Upper lobe of left lung (tissue), 6 donors: ENCODE measurements at regions not wholly inside any gene's neighbourhood (a gene's known extent, or its start where the extent isn't known, plus 50 kb on each side); places are given as distances from the start of the nearest gene placed in this dataset.
A peak's percentile ranks its signal among the peaks of the same experiment; 100 is the strongest.

Experiments
- ATAC-seq, 2 donors: fragments of 200-7000 bp; cut with Tn5 transposase; one replicate each; pipeline ENCODE4 v1.9.1; 2022; ENCODE audit warnings: mild to moderate bottlenecking in 2 of 2, moderate library complexity in 2 of 2; ENCODE audit not compliant: low FRiP score in 2 of 2
- DNase-seq, 2 donors: peaks; one replicate each; pipeline ENCODE4 v3.0.0-alpha.2; 2019 to 2020
- H3K27ac ChIP-seq, 4 donors: fragments of 200-600 bp; sonication (generic); one replicate each; pipeline ENCODE4 v1.5.1; 2016 to 2019
- H3K27me3 ChIP-seq, 4 donors: fragments of 200-600 bp; sonication (generic); one replicate each; pipeline ENCODE4 v1.5.1; 2017 to 2019
- H3K36me3 ChIP-seq, 4 donors: fragments of 200-600 bp; sonication (generic); one replicate each; pipeline ENCODE4 v1.5.1; 2016 to 2019
- H3K4me1 ChIP-seq, 4 donors: fragments of 200-600 bp; sonication (generic); one replicate each; pipeline ENCODE4 v1.5.1; 2018 to 2019
- H3K4me3 ChIP-seq, 4 donors: fragments of 200-600 bp; sonication (generic); one replicate each; pipeline ENCODE4 v1.5.1; 2017 to 2019; ENCODE audit warnings: mild to moderate bottlenecking in 2 of 4, moderate library complexity in 1 of 4
- H3K9me3 ChIP-seq, 4 donors: fragments of 200-600 bp; sonication (generic); one replicate each; pipeline ENCODE4 v1.5.1; 2018 to 2019
- CTCF ChIP-seq, 6 experiments: fragments of 450-650 bp in 4 of 6; fragments of 200-600 bp in 2 of 6; sonication (generic) in 2 of 6; IDR thresholded peaks; one replicate each; pipeline ENCODE4 v1.5.1; 2016 to 2019; ENCODE audit warnings: antibody characterized with exemption in 6 of 6
- EP300 ChIP-seq, 4 donors: sonication (generic); formaldehyde crosslinking; IDR thresholded peaks; one replicate each; pipeline ENCODE4 v1.5.1; 2017; ENCODE audit warnings: antibody characterized with exemption in 4 of 4, control low read depth in 2 of 4
- POLR2A ChIP-seq, 4 donors: fragments of 450-650 bp; IDR thresholded peaks; one replicate each; pipeline ENCODE4 v1.5.1; 2016 to 2017; ENCODE audit warnings: antibody characterized with exemption in 4 of 4, mild to moderate bottlenecking in 2 of 4
- POLR2AphosphoS5 ChIP-seq, 2 donors: sonication (generic); formaldehyde crosslinking; IDR thresholded peaks; one replicate each; pipeline ENCODE4 v1.5.1; 2017; ENCODE audit warnings: antibody characterized with exemption in 2 of 2
- WGBS, 2 donors: methylation state at CpG; one replicate each; pipeline ENCODE4 v1.1.5; 2017 to 2018; 5-methylcytosine and 5-hydroxymethylcytosine counted together
- donor health status: DM: no; HTN: no; CAD: no; lungs with moderate emphysema.
- donor health status: DM: no; HTN: yes; CAD: no; lungs with severe emphysema.

GRCh38 chr12:58481811-58482210, 438.5 kb downstream of the LRIG3 start:
- no peaks in the 10 kb centered on the region for H3K4me1 ChIP-seq
- 48 to 58% methylated on average over 3 of the region's 3 CpGs for WGBS, 2 donors
- ATAC-seq (no peak), DNase-seq (no peak)
- H3K9me3 ChIP-seq: no peaks in the 10 kb centered on the region
- H3K27me3 ChIP-seq: no peaks in the 10 kb centered on the region
- H3K36me3 ChIP-seq: no peaks in the 10 kb centered on the region
- TF ChIP-seq CTCF (IDR thresholded peaks at IDR 0.05) (no peak), EP300 (IDR thresholded peaks at IDR 0.05) (no peak)
- no peak overlapping the region for H3K4me3 ChIP-seq
- no peak overlapping the region for H3K27ac ChIP-seq

- 5 to 35% methylated on average over 1 of the region's 1 CpG for WGBS, 2 donors
- no peak for ATAC-seq
- H3K9me3 ChIP-seq: no peaks in the 10 kb centered on the region
- no peak for TF ChIP-seq POLR2A (IDR thresholded peaks at IDR 0.05)
- TF ChIP-seq EP300 (IDR thresholded peaks at IDR 0.05): no peak
- no peak for DNase-seq
- H3K4me3 ChIP-seq: no peak overlapping the region
- H3K4me1 ChIP-seq: no peaks in the 10 kb centered on the region
- H3K27ac ChIP-seq: no peak overlapping the region
- no peaks in the 10 kb centered on the region for H3K36me3 ChIP-seq
- no peaks in the 10 kb centered on the region for H3K27me3 ChIP-seq
Observed at GRCh38 chr12:58487255-58487654, 433.0 kb downstream of the LRIG3 start.

GRCh38 chr12:58487678-58488161, 432.6 kb downstream of the LRIG3 start:
- no peak for DNase-seq
- H3K27ac ChIP-seq: no peak overlapping the region
- ATAC-seq: peak in 1 of 2 donors; percentile 75
- WGBS, 2 donors: 83 to 86% methylated on average over 1 of the region's 1 CpG
- H3K36me3 ChIP-seq: no peaks in the 10 kb centered on the region
- TF ChIP-seq POLR2AphosphoS5 (IDR thresholded peaks at IDR 0.05) (no peak), EP300 (IDR thresholded peaks at IDR 0.05) (no peak), POLR2A (IDR thresholded peaks at IDR 0.05) (no peak), CTCF (IDR thresholded peaks at IDR 0.05) (no peak)
- H3K4me1 ChIP-seq: no peaks in the 10 kb centered on the region
- H3K9me3 ChIP-seq: no peaks in the 10 kb centered on the region
- H3K27me3 ChIP-seq: no peaks in the 10 kb centered on the region
- H3K4me3 ChIP-seq: no peak overlapping the region

- no peak overlapping the region for H3K27ac ChIP-seq
- ATAC-seq (no peak), DNase-seq (no peak)
- WGBS, 2 donors: 56 to 67% methylated on average over 1 of the region's 1 CpG
- no peaks in the 10 kb centered on the region for H3K4me1 ChIP-seq
- no peak overlapping the region for H3K4me3 ChIP-seq
- H3K36me3 ChIP-seq: no peaks in the 10 kb centered on the region
- H3K9me3 ChIP-seq: no peaks in the 10 kb centered on the region
- TF ChIP-seq EP300 (IDR thresholded peaks at IDR 0.05) (no peak), POLR2A (IDR thresholded peaks at IDR 0.05) (no peak), POLR2AphosphoS5 (IDR thresholded peaks at IDR 0.05) (no peak), CTCF (IDR thresholded peaks at IDR 0.05) (no peak)
- no peaks in the 10 kb centered on the region for H3K27me3 ChIP-seq
Observed at GRCh38 chr12:58489394-58489793, 430.9 kb downstream of the LRIG3 start.

GRCh38 chr12:58491306-58491705, 429.0 kb downstream of the LRIG3 start:
- Histone ChIP-seq H3K27me3 (no peaks in the 10 kb centered on the region), H3K36me3 (no peaks in the 10 kb centered on the region), H3K9me3 (no peaks in the 10 kb centered on the region), H3K4me1 (no peaks in the 10 kb centered on the region), H3K4me3 (no peak overlapping the region), H3K27ac (no peak overlapping the region)
- peak in 1 of 2 donors; percentile 71 for ATAC-seq
- 71 to 85% methylated on average over 3 of the region's 3 CpGs for WGBS, 2 donors
- no peak for TF ChIP-seq POLR2A (IDR thresholded peaks at IDR 0.05)
- DNase-seq: no peak

GRCh38 chr12:58496411-58497190, 423.7 kb downstream of the LRIG3 start:
- Histone ChIP-seq H3K27me3 (no peaks in the 10 kb centered on the region), H3K9me3 (no peaks in the 10 kb centered on the region), H3K4me1 (no peaks in the 10 kb centered on the region), H3K27ac (no peak overlapping the region), H3K4me3 (no peak overlapping the region), H3K36me3 (no peaks in the 10 kb centered on the region)
- ATAC-seq (no peak), DNase-seq (no peak)
- TF ChIP-seq CTCF (IDR thresholded peaks at IDR 0.05) (no peak), POLR2AphosphoS5 (IDR thresholded peaks at IDR 0.05) (no peak), POLR2A (IDR thresholded peaks at IDR 0.05) (no peak), EP300 (IDR thresholded peaks at IDR 0.05) (no peak)
- 61 to 65% methylated on average over 4 of the region's 4 CpGs for WGBS, 2 donors
